ENCODE measurements at regions not wholly inside any gene's neighbourhood (a gene's known extent, or its start where the extent isn't known, plus 50 kb on each side); places are given as distances from the start of the nearest gene placed in this dataset.
"Not testable (repeated sequence)": the region's sequence is repeated elsewhere in the genome, so short reads cannot be mapped to it uniquely, and the experiment has no call there.

DNA sequence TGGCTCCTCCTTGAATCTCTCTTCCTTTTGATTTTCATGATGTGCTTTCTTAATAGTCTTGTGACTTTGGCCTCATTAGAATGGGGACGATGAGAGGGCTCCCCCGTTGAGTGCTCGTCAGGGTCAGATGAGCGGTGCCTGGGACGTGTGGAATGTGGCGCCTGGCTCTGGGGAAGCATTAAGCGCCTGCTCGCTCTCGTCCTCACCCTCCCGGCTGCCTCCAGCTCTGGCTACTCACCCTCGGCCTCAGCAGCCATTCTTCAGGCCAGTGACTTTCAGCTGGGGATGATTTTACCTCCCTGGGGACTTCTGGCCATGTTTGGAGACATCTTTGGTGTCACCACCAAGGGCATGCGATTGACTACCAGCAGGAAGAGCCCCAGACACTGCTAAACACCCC, 69.7 kb downstream of the RPS6KA4 start:
- TF ChIP-seq, protein P1, sequence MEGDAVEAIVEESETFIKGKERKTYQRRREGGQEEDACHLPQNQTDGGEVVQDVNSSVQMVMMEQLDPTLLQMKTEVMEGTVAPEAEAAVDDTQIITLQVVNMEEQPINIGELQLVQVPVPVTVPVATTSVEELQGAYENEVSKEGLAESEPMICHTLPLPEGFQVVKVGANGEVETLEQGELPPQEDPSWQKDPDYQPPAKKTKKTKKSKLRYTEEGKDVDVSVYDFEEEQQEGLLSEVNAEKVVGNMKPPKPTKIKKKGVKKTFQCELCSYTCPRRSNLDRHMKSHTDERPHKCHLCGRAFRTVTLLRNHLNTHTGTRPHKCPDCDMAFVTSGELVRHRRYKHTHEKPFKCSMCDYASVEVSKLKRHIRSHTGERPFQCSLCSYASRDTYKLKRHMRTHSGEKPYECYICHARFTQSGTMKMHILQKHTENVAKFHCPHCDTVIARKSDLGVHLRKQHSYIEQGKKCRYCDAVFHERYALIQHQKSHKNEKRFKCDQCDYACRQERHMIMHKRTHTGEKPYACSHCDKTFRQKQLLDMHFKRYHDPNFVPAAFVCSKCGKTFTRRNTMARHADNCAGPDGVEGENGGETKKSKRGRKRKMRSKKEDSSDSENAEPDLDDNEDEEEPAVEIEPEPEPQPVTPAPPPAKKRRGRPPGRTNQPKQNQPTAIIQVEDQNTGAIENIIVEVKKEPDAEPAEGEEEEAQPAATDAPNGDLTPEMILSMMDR (conservative IDR thresholded peaks at IDR 0.05; ENCODE audit: low read length), result no peak
- no peak for DNase-seq (ENCODE audit: low read depth)

DNA sequence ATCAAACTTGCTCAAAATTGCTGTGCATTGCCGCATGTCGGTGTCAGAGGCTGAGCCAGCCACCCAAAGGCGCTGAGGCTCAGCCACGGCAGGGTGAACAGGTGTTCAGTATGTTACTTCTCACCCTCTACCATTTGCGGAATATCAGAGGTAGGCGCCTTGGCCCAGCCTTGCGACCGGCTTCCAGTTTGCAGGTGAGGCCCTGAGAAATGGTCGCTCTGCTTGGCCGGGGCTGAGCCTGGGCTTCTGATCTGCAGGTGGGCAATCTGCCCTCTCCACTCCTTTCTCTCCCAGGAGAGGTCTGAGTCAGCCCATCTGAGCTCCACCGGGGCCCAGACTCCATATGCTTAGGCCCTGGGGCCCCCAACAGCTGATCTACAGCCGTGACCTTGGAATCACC, 71.0 kb downstream of the RPS6KA4 start:
- no peak overlapping the region for H3K4me3 ChIP-seq (ENCODE audit: low read length)
- TF ChIP-seq, protein P1 (conservative IDR thresholded peaks at IDR 0.05; ENCODE audit: low read length), result no peak
- DNase-seq (ENCODE audit: low read depth), result no peak

More for the DNA sequence above, 69.7 kb downstream of the RPS6KA4 start:
- H3K4me3 ChIP-seq (ENCODE audit: low read length), result no peak overlapping the region

DNA sequence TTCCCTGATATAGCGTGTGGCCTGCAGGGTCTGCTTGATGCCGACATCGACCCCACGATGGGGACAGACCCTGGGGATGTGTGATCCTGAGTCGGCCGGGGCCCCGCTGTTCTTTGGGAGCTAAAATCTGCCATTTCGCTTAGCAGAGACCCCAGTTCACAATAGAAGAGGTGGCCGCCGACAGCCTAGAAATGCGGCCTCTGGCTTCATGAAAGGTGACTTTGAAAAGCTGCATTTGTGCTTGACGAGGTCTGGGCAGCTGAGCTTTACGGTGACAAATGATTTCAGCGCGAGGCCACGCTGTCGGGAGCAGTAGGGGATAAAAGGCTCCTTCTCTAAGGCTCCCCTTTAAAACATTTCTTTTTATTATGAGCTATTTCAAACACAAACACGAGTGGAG, 71.7 kb downstream of the RPS6KA4 start:
- no peak overlapping the region for H3K4me3 ChIP-seq (ENCODE audit: low read length)
- DNase-seq (ENCODE audit: low read depth), result no peak
- TF ChIP-seq, protein P1 (conservative IDR thresholded peaks at IDR 0.05; ENCODE audit: low read length), result no peak

DNA sequence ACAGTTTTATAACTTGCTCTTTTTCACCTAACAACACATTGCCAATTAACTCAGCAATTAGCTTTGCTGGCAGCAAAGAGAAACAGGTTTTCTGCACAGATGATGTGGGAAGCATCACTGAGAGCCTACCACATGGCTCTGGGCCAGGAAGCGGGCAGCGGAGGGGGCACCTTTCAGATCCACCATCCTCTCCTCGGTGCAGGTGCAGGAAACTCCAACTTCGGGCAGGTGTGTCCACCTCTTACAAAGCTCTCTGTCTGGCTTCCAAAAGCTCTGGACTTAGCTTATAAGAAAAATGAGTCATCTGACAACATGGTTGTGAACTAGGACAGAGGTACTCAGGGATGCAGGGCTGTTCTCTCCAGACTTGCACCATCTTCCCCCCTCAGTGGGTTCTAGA, 77.0 kb downstream of the RPS6KA4 start:
- no peak for DNase-seq (ENCODE audit: low read depth)
- TF ChIP-seq, protein P1 (conservative IDR thresholded peaks at IDR 0.05; ENCODE audit: low read length), result no peak
- H3K4me3 ChIP-seq (ENCODE audit: low read length), result no peak overlapping the region

DNA sequence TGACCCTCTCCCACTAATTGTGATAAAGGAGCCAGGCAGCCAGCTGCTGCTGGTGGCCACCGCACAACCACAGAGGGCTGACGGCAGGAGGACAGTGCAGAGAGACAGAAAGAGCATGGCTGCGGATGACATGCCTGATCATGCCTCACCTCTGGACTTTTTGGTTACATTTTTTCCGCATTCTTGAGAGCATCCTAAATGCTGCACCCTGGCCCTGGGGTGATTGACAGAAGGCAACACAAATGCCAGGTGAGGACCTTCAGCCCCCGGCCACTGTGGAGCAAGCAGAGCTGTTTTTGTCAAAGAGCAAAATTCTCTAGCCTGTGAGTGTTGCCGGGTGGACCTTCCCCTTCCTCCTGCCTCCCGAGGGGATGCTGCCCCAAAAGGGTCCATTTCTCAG, 78.5 kb downstream of the RPS6KA4 start:
- TF ChIP-seq, protein P1 (conservative IDR thresholded peaks at IDR 0.05; ENCODE audit: low read length), result no peak
- no peak for DNase-seq (ENCODE audit: low read depth)
- H3K4me3 ChIP-seq (ENCODE audit: low read length), result no peak overlapping the region

DNA sequence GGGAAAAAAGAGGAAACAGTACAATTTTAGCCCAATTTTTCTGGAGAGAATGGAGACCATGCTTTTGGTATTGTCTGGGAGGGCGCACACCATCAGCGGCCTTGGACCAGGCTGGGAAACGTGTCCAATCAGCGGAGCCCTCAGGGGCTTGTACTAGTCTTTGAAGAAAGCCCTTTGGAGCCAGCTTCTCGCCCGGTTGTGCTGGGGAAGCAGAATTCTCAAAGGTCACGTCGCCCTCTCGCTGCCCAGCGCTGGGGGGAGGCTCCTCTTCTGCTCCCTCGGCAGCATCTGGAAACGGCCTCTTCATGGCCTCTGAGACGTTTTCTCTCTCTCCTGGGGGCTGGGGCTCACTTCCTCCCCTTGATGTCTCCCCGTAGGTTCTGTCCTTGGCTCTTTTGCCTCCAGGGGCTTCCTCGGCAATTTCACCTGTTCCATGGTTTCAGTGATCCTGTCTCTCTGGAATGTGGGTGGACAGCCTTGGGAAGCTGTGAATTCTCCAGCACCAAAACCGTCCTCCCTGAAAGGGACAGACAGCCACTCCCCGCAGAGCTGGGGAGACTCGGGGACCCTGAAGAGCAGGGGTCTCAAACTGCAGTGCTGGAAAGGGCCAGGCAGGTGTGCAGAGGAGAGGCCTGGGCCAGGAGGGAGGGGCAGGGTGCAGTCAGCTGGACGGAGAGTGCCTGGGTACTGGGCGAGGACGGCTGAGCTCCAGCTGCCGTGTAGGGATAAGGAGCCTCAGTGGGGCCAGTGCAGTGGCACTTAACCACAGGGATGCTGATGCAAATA, 80.2 kb downstream of the RPS6KA4 start:
- TF ChIP-seq, protein P1 (conservative IDR thresholded peaks at IDR 0.05; ENCODE audit: low read length), result no peak
- no peak for DNase-seq (ENCODE audit: low read depth)
- no peak overlapping the region for H3K4me3 ChIP-seq (ENCODE audit: low read length)

DNA sequence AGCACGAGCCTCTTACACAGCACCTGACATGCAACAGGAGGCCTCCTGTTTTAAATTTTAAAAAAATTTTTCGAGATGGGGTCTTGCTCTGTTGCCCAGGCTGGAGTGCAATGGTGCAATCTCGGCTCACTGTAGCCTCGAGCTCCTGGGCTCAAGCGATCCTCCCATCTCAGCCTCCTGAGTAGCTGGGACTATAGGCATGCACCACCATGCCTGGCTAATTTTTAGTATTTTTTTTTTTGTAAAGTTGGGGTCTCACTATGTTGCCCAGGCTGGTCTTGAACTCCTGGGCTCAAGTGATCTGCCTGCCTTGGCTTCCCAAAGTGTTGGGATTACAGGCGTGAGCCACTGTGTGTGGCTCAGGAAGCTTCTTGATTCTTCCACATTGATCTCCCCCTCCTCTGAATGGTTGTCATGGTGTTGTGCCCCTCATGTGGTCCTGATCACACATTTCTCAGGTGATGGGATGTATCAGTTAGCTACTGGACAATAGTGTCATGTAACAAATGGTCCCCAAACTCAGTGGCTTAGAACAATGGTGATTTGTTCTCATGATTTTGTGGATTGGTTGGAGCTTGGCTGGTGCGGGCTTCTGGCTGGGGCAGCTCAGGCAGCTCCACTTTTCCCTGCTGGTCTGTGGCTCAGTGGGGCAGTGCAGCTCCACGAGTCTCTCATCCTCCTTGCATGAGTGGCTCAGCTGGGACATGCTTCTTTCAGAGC, 81.0 kb downstream of the RPS6KA4 start:
- H3K4me3 ChIP-seq (ENCODE audit: low read length); DNase-seq (ENCODE audit: low read depth): not testable (repeated sequence)

All from AG10803 (cell line).